DMS153 treated with DMSO at 0.1 percent for 48 hours (cell line): ENCODE measurements at regions not wholly inside any gene's neighbourhood (a gene's known extent, or its start where the extent isn't known, plus 50 kb on each side); places are given as distances from the start of the nearest gene placed in this dataset.

Source experiments
- DNase-seq: peaks from one replicate; lab custom pipeline; 2025; ENCODE audit not compliant: unreplicated experiment; lab: John Stamatoyannopoulos, UW

GRCh38 chr18:26621161-26622026 is 73.0 kb upstream of the KCTD1 start:
- DNase-seq: no peak

- DNase-seq: no peak
These were observed 71.0 kb upstream of the KCTD1 start for GRCh38 chr18:26619350-26619749.

GRCh38 chr18:26618135-26618534 is 69.8 kb upstream of the KCTD1 start:
- no peak for DNase-seq

- no peak for DNase-seq
These were observed 68.8 kb upstream of the KCTD1 start for GRCh38 chr18:26617151-26617554.

DNA sequence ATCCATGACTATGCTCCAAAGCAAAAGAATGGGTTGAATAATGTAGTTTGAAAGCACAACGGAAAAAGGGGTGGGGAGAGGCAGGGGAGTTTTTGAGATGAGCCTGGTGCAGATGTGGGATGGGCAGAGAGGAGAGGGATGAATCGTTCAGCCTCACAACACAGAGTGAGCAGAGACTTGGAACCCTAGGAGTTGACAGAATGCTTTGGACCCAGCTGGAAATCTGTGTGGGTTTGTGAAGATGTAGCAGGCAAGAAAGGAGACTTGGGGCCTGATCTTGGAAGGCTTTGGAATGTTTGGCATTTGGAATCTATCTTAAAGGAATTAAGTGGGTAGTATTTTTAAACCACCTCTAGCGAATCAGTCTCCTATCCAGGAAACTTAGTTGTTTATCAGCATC is 66.0 kb upstream of the KCTD1 start:
- no peak for DNase-seq
